GM12878 (cell line): ENCODE measurements at regions not wholly inside any gene's neighbourhood (a gene's known extent, or its start where the extent isn't known, plus 50 kb on each side); places are given as distances from the start of the nearest gene placed in this dataset.

Experiments
- ATAC-seq: fragments of 200-7000 bp; cut with Tn5 transposase; 3 replicates; pipeline ENCODE4 v1.9.1; 2020; ENCODE audit warnings: mild to moderate bottlenecking, moderate library complexity
- BruUV-seq: library from RNA; stranded (reverse); fragments of 400-500 nt; replicated peaks from 2 replicates; lab custom pipeline; 2021; lab: Mats Ljungman, UMichigan
- CTCF ChIA-PET: fragments of 300-600 bp; sonication (Branson Sonifier 250); formaldehyde crosslinking; extraction: SDS; loops from one replicate; lab custom pipeline; 2021; ENCODE audit warnings: inconsistent platforms; lab: Yijun Ruan, JAX
- POLR2A ChIA-PET: fragments of 350-600 bp; formaldehyde crosslinking; extraction: SDS; loops from one replicate; lab custom pipeline; 2021; ENCODE audit warnings: inconsistent platforms; lab: Charles Lee
- RAD21 ChIA-PET: fragments of 300-600 bp; sonication (Branson Sonifier 250); formaldehyde crosslinking; loops from one replicate; lab custom pipeline; 2023; ENCODE audit warnings: antibody characterized with exemption; ENCODE audit not compliant: unreplicated experiment; lab: Charles Lee
- SMC1A ChIA-PET: fragments of 300-600 bp; sonication (Branson Sonifier 250); formaldehyde crosslinking; loops from one replicate; lab custom pipeline; 2023; ENCODE audit not compliant: unreplicated experiment, uncharacterized antibody; lab: Charles Lee
- DNase-seq: peaks from one replicate; pipeline ENCODE4 v3.0.0-alpha.2; 2011; ENCODE audit warnings: low read depth, low spot score
- FAIRE-seq: peaks from 3 replicates; lab custom pipeline; 2011; peaks lifted over from hg19 to GRCh38; lab: Jason Lieb, UNC
- H2AFZ ChIP-seq: 2 replicates; pipeline ENCODE4 v1.6.0; 2011; ENCODE audit warnings: low read depth, low read length, control low read depth; ENCODE audit not compliant: control insufficient read depth
- H3K27ac ChIP-seq: 2 replicates; pipeline ENCODE4 v1.5.1; 2011; ENCODE audit warnings: control low read depth; ENCODE audit not compliant: control insufficient read depth, insufficient read depth
- H3K27me3 ChIP-seq, 2 experiments: replicated peaks in 1 of 2; 2 replicates each; pipeline versions ENCODE4 v1.6.0 to v1.6.1; 2011; ENCODE audit warnings: low read length in 1 of 2; ENCODE audit not compliant: control insufficient read depth in 2 of 2, insufficient read depth in 2 of 2
- H3K36me3 ChIP-seq, 2 experiments: 2 replicates each; pipeline ENCODE4 v1.5.1; 2011; ENCODE audit warnings: low read length in 1 of 2; ENCODE audit not compliant: control insufficient read depth in 2 of 2, insufficient read depth in 2 of 2
- H3K4me1 ChIP-seq: 2 replicates; pipeline ENCODE4 v1.6.1; 2011; ENCODE audit warnings: mild to moderate bottlenecking, low read length, moderate library complexity, mixed read lengths; ENCODE audit not compliant: control insufficient read depth, insufficient read depth
- H3K4me2 ChIP-seq: 2 replicates; pipeline ENCODE4 v1.6.0; 2011; ENCODE audit warnings: control low read depth; ENCODE audit not compliant: control insufficient read depth, insufficient read depth
- H3K4me3 ChIP-seq: fragments of 200-600 bp; sonication (generic); 2 replicates; pipeline ENCODE4 v1.5.1; 2016
- H3K79me2 ChIP-seq: 2 replicates; pipeline ENCODE4 v1.6.0; 2011; ENCODE audit warnings: low read length; ENCODE audit not compliant: control insufficient read depth, insufficient read depth
- H3K9ac ChIP-seq: 2 replicates; pipeline ENCODE4 v1.8.0; 2011; ENCODE audit warnings: low read length, control low read depth, mixed read lengths; ENCODE audit not compliant: control insufficient read depth, insufficient read depth
- H3K9me3 ChIP-seq: replicated peaks from 3 replicates; pipeline ENCODE4 v1.5.1; 2011; ENCODE audit warnings: mild to moderate bottlenecking, low read length; ENCODE audit not compliant: control insufficient read depth, insufficient read depth
- H4K20me1 ChIP-seq: 2 replicates; pipeline ENCODE4 v1.6.0; 2011; ENCODE audit not compliant: control insufficient read depth, insufficient read depth
- BHLHE40 ChIP-seq, 2 experiments: fragments of 450-650 bp in 1 of 2; IDR thresholded peaks; 2 replicates each; pipeline ENCODE4 v1.6.1; 2011 to 2017; ENCODE audit warnings: low read depth in 2 of 2, borderline replicate concordance in 1 of 2, improper control_type of control experiment in 1 of 2, low read length in 1 of 2, mild to moderate bottlenecking in 1 of 2
- E2F8 ChIP-seq: fragments of 450-650 bp; IDR thresholded peaks from 2 replicates; pipeline ENCODE4 v1.6.1; 2018; ENCODE audit warnings: mild to moderate bottlenecking, low read depth, moderate library complexity; ENCODE audit not compliant: partially characterized antibody
- EED ChIP-seq: sonication (generic); IDR thresholded peaks from 2 replicates; pipeline ENCODE4 v1.6.1; 2016; ENCODE audit warnings: antibody characterized with exemption, low read depth
- IKZF1 ChIP-seq: fragments of 450-650 bp; conservative IDR thresholded peaks from 2 replicates; pipeline ENCODE4 v1.6.1; 2017; ENCODE audit warnings: antibody characterized with exemption, mild to moderate bottlenecking
- IRF3 ChIP-seq: fragments of 450-650 bp; IDR thresholded peaks from 2 replicates; pipeline ENCODE4 v1.6.1; 2014; ENCODE audit warnings: mild to moderate bottlenecking
- NFYB ChIP-seq: IDR thresholded peaks from 2 replicates; pipeline ENCODE4 v1.6.1; 2011; ENCODE audit warnings: low read depth, mild to moderate bottlenecking, low read length, improper control_type of control experiment, moderate library complexity; ENCODE audit not compliant: insufficient read depth
- PAX5 ChIP-seq: IDR thresholded peaks from 2 replicates; pipeline ENCODE4 v1.6.1; 2011; ENCODE audit warnings: low read depth, low read length, borderline replicate concordance
- RELA ChIP-seq: fragments of 450-650 bp; IDR thresholded peaks from 2 replicates; pipeline ENCODE4 v1.8.0; 2014; ENCODE audit warnings: borderline replicate concordance; ENCODE audit not compliant: partially characterized antibody
- SMAD5 ChIP-seq: IDR thresholded peaks from 2 replicates; pipeline ENCODE4 v1.6.1; 2016; ENCODE audit warnings: antibody characterized with exemption, low read depth
- SMARCA5 ChIP-seq: fragments of 450-650 bp; IDR thresholded peaks from 2 replicates; pipeline ENCODE4 v1.6.1; 2017; ENCODE audit warnings: mild to moderate bottlenecking
- STAT3 ChIP-seq: IDR thresholded peaks from 2 replicates; pipeline ENCODE4 v1.6.1; 2011; ENCODE audit warnings: low read depth, low read length, improper control_type of control experiment
- SUZ12 ChIP-seq: fragments of 200-600 bp; sonication (generic); IDR thresholded peaks from one replicate; pipeline ENCODE4 v1.6.1; 2018; ENCODE audit warnings: antibody characterized with exemption, mild to moderate bottlenecking; ENCODE audit not compliant: unreplicated experiment
- TARDBP ChIP-seq: IDR thresholded peaks from 2 replicates; pipeline ENCODE4 v1.6.1; 2016; ENCODE audit warnings: borderline replicate concordance
- YBX1 ChIP-seq: fragments of 450-650 bp; IDR thresholded peaks from 2 replicates; pipeline ENCODE4 v1.6.1; 2016; ENCODE audit warnings: antibody characterized with exemption
- ZNF274 ChIP-seq: IDR thresholded peaks from one replicate; pipeline ENCODE4 v1.8.0; 2011; ENCODE audit not compliant: insufficient read length, insufficient read depth
- WGBS: methylation state at CpG from one replicate; pipeline ENCODE4 v1.1.6; 2016; ENCODE audit warnings: low lambda C conversion rate; ENCODE audit not compliant: insufficient replicate concordance, insufficient coverage; ENCODE audit errors: missing lambda C conversion rate; 5-methylcytosine and 5-hydroxymethylcytosine counted together
- in situ Hi-C: fragments of 300-500 bp; cut with MboI; formaldehyde crosslinking; loops from 9 replicates; pipeline ENCODE4 v1.14.3; 2018; ENCODE audit warnings: mixed read lengths
- intact Hi-C: fragments of 100-400 bp; cut with micrococcal nuclease; formaldehyde crosslinking; loops from one replicate; pipeline ENCODE4 v1.14.2; 2022; ENCODE audit not compliant: unreplicated experiment
- TF ChIP-seq, protein P1 (sequence below): fragments of 450-650 bp; formaldehyde crosslinking; IDR thresholded peaks from 2 replicates; pipeline ENCODE4 v1.4.0; 2020; ENCODE audit warnings: mild to moderate bottlenecking, moderate library complexity
- TF ChIP-seq, protein P2 (sequence below): fragments of 450-650 bp; IDR thresholded peaks from 2 replicates; pipeline ENCODE4 v1.6.1; 2016; ENCODE audit warnings: mild to moderate bottlenecking

DNA sequence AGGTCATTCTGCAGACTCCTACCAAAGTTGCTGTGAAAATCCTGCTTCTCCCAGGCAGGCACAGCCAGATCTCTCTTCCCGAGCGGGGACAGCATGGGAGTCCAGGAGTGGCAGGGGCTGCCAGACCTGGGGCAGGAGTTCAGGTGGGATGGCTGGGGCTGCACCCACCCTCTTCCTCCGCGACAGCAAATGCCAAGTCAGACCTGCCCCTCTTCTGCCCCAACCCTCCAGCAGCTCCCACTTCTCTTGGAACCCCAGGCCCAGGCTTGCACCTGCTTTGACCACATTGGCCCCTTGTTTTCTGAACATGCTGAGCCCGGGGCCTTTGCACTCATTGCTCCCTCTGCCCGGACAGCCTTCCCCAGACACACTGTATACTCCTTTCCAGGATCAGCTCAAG, 288.2 kb upstream of the HS6ST1 start (continued):
- TF ChIP-seq E2F8 (no peak), EED (no peak), ZNF274 (no peak), SUZ12 (no peak)

- no peaks in the 10 kb centered on the region for H3K79me2 ChIP-seq
- no peaks in the 10 kb centered on the region for H4K20me1 ChIP-seq
- ChIA-PET POLR2A (no interaction called here), RAD21 (no interaction called here), SMC1A (interaction anchor here (0.8 kb wide), 1 partner anchor 15 kb away, joined by 3 read pairs; no protein-coding TSS in a partner anchor), CTCF (no interaction called here)
- H3K4me2 ChIP-seq = no peak overlapping the region
- H3K4me3 ChIP-seq = no peak overlapping the region
- intact Hi-C loops = no loop called here
- FAIRE-seq (no peak), ATAC-seq (no peak), DNase-seq (no peak)
- in situ Hi-C loops = no loop called here
- WGBS = 1% methylated on average over 7 of the region's 9 CpGs
- no peaks in the 10 kb centered on the region for H3K36me3 ChIP-seq
- no peak overlapping the region for H3K9ac ChIP-seq
- H2AFZ ChIP-seq = no peak overlapping the region
- no peaks in the 10 kb centered on the region for H3K9me3 ChIP-seq
- no TSS peak for BruUV-seq
- no peak overlapping the region for H3K27ac ChIP-seq
- H3K27me3 ChIP-seq = no peaks in the 10 kb centered on the region; a peak in 1 of 4 replicates
- no peaks in the 10 kb centered on the region for H3K4me1 ChIP-seq
- TF ChIP-seq RELA (no peak), TARDBP (no peak), SMARCA5 (no peak), IKZF1 (no peak), PAX5 (no peak), NFYB (no peak), STAT3 (no peak), YBX1 (no peak), SMAD5 (no peak), IRF3 (no peak), BHLHE40 (IDR thresholded peaks at IDR 0.05; ENCODE audit: borderline replicate concordance in 1 of 2, low read depth in 2 of 2, low read length in 1 of 2) (no peak)
- TF ChIP-seq, protein P1, sequence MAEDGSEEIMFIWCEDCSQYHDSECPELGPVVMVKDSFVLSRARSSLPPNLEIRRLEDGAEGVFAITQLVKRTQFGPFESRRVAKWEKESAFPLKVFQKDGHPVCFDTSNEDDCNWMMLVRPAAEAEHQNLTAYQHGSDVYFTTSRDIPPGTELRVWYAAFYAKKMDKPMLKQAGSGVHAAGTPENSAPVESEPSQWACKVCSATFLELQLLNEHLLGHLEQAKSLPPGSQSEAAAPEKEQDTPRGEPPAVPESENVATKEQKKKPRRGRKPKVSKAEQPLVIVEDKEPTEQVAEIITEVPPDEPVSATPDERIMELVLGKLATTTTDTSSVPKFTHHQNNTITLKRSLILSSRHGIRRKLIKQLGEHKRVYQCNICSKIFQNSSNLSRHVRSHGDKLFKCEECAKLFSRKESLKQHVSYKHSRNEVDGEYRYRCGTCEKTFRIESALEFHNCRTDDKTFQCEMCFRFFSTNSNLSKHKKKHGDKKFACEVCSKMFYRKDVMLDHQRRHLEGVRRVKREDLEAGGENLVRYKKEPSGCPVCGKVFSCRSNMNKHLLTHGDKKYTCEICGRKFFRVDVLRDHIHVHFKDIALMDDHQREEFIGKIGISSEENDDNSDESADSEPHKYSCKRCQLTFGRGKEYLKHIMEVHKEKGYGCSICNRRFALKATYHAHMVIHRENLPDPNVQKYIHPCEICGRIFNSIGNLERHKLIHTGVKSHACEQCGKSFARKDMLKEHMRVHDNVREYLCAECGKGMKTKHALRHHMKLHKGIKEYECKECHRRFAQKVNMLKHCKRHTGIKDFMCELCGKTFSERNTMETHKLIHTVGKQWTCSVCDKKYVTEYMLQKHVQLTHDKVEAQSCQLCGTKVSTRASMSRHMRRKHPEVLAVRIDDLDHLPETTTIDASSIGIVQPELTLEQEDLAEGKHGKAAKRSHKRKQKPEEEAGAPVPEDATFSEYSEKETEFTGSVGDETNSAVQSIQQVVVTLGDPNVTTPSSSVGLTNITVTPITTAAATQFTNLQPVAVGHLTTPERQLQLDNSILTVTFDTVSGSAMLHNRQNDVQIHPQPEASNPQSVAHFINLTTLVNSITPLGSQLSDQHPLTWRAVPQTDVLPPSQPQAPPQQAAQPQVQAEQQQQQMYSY (CRISPR knock-in tag) = no peak
- TF ChIP-seq, protein P2, sequence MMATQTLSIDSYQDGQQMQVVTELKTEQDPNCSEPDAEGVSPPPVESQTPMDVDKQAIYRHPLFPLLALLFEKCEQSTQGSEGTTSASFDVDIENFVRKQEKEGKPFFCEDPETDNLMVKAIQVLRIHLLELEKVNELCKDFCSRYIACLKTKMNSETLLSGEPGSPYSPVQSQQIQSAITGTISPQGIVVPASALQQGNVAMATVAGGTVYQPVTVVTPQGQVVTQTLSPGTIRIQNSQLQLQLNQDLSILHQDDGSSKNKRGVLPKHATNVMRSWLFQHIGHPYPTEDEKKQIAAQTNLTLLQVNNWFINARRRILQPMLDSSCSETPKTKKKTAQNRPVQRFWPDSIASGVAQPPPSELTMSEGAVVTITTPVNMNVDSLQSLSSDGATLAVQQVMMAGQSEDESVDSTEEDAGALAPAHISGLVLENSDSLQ = no peak
Measured at GRCh38 chr2:128607440-128607839, 288.8 kb upstream of the HS6ST1 start.
